Smooth muscle cell (in vitro differentiated cells): ENCODE measurements at regions not wholly inside any gene's neighbourhood (a gene's known extent, or its start where the extent isn't known, plus 50 kb on each side); places are given as distances from the start of the nearest gene placed in this dataset.

Source experiments
- DNase-seq: peaks from one replicate; lab custom pipeline; 2025; ENCODE audit not compliant: unreplicated experiment; lab: John Stamatoyannopoulos, UW
- H2AFZ ChIP-seq: fragments of 200-600 bp; sonication (generic); 2 replicates; pipeline ENCODE4 v1.6.0; 2016; ENCODE audit warnings: antibody characterized with exemption, low read depth, mild to moderate bottlenecking
- H3F3A ChIP-seq: fragments of 200-600 bp; sonication (generic); 2 replicates; pipeline ENCODE4 v1.6.0; 2017; ENCODE audit warnings: antibody characterized with exemption, low read depth
- H3K27ac ChIP-seq: fragments of 200-600 bp; sonication (generic); 2 replicates; pipeline ENCODE4 v1.5.1; 2016; ENCODE audit warnings: low read depth, mild to moderate bottlenecking
- H3K27me3 ChIP-seq: fragments of 200-600 bp; sonication (generic); 2 replicates; pipeline ENCODE4 v1.6.1; 2016; ENCODE audit warnings: low read depth, mild to moderate bottlenecking
- H3K36me3 ChIP-seq: fragments of 200-600 bp; sonication (generic); 2 replicates; pipeline ENCODE4 v1.5.1; 2016; ENCODE audit warnings: low read depth
- H3K4me1 ChIP-seq: fragments of 200-600 bp; sonication (generic); 2 replicates; pipeline ENCODE4 v1.5.1; 2016; ENCODE audit warnings: low read depth
- H3K4me2 ChIP-seq: fragments of 200-600 bp; sonication (generic); 2 replicates; pipeline ENCODE4 v1.6.0; 2016; ENCODE audit warnings: mild to moderate bottlenecking
- H3K4me3 ChIP-seq: fragments of 200-600 bp; sonication (generic); 2 replicates; pipeline ENCODE4 v1.5.1; 2016; ENCODE audit warnings: mild to moderate bottlenecking
- H3K79me2 ChIP-seq: fragments of 200-600 bp; sonication (generic); 2 replicates; pipeline ENCODE4 v1.6.0; 2016; ENCODE audit warnings: low read depth, mild to moderate bottlenecking
- H3K9ac ChIP-seq: fragments of 200-600 bp; sonication (generic); 2 replicates; pipeline ENCODE4 v1.6.0; 2016; ENCODE audit warnings: low read depth
- H3K9me3 ChIP-seq: fragments of 200-600 bp; sonication (generic); replicated peaks from 2 replicates; pipeline ENCODE4 v1.5.1; 2016; ENCODE audit warnings: low read depth
- H4K20me1 ChIP-seq: fragments of 200-600 bp; sonication (generic); 2 replicates; pipeline ENCODE4 v1.6.0; 2016; ENCODE audit warnings: low read depth
- CTCF ChIP-seq: fragments of 200-600 bp; sonication (generic); IDR thresholded peaks from 2 replicates; pipeline ENCODE4 v1.5.1; 2017; ENCODE audit warnings: borderline replicate concordance, mild to moderate bottlenecking, antibody characterized with exemption; ENCODE audit not compliant: insufficient read depth, poor library complexity, severe bottlenecking
- WGBS: methylation state at CpG from one replicate; pipeline ENCODE4 v1.1.7; 2016; ENCODE audit warnings: low lambda C conversion rate; 5-methylcytosine and 5-hydroxymethylcytosine counted together

DNA sequence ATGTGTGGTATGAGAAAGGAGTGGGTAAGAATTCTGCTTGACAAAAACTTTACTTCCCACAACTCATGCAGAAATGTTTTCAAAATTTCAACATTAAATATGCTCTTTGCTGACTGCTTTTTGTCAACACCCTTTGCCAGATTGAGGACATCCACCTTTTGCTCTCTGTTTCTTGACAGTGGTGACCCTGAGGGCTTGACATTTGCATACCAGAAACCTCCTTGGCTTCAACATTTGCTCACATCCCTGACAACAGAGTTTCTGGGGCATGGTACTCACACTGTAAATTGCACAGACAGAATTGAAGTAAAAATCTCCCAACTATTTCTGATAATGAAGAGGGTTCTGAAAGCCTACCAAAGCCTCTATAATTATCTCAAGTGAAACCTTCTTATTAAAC, 95.7 kb downstream of the RND3 start:
- Histone ChIP-seq H3K27ac (no peak overlapping the region), H3K4me3 (no peak overlapping the region), H3F3A (no peaks in the 10 kb centered on the region), H3K27me3 (no peaks in the 10 kb centered on the region), H3K9ac (no peak overlapping the region), H3K36me3 (no peaks in the 10 kb centered on the region), H3K9me3 (no peaks in the 10 kb centered on the region), H3K4me1 (no peaks in the 10 kb centered on the region), H3K79me2 (no peaks in the 10 kb centered on the region), H3K4me2 (no peak overlapping the region), H2AFZ (no peak overlapping the region), H4K20me1 (no peaks in the 10 kb centered on the region)
- no peak for DNase-seq
- no peak for TF ChIP-seq CTCF

DNA sequence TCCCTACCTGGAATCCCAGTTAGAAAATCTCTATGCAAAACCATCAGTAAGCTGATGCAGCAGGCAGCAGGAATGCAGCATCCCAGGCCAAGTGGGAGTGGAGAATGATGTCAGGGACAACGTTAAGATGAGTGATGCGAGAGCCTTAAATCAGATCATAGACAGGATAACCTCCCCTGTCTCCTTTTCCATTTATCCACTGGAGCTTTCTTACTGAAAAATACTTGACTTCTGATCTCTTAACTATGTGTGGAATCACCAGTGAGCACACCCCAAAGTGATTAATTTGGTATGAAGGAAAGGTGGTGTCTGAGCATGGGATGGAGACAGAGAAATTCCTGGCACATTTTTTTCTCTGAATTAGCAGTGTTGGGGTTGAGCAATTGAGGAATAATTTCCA, 98.0 kb downstream of the RND3 start:
- Histone ChIP-seq H3K4me1 (no peaks in the 10 kb centered on the region), H3K4me3 (no peak overlapping the region), H3K79me2 (no peaks in the 10 kb centered on the region), H4K20me1 (no peaks in the 10 kb centered on the region), H2AFZ (no peak overlapping the region), H3K27ac (no peak overlapping the region), H3K9me3 (peaks cover 4% of the 10 kb centered on the region), H3F3A (no peaks in the 10 kb centered on the region), H3K4me2 (no peak overlapping the region), H3K27me3 (no peaks in the 10 kb centered on the region), H3K9ac (no peak overlapping the region), H3K36me3 (no peaks in the 10 kb centered on the region)
- no peak for DNase-seq
- no peak for TF ChIP-seq CTCF
- 72% methylated on average over 2 of the region's 2 CpGs for WGBS

DNA sequence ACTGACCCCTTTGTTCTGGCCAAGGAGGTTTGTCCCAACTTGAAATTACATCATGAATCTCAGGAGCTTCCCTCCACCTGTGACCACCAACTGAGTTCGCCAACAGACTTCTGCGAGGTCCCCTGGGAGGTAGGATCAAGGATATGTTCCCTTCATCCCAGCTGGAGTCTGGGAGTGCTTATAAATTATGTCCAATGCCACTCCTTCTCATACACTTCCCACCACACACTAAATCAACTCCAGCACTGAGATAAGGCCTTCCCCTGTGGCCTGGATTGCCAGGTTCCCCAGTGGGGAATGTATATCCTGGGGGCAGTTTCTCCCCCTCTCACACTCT, 99.2 kb downstream of the RND3 start:
- no peak for DNase-seq
- no peak overlapping the region for H3K4me2 ChIP-seq
- WGBS = 94% methylated on average over 2 of the region's 2 CpGs
- no peaks in the 10 kb centered on the region for H3K4me1 ChIP-seq
- H3K27me3 ChIP-seq = no peaks in the 10 kb centered on the region
- H2AFZ ChIP-seq = no peak overlapping the region
- H3K4me3 ChIP-seq = no peak overlapping the region
- no peaks in the 10 kb centered on the region for H3K79me2 ChIP-seq
- H4K20me1 ChIP-seq = no peaks in the 10 kb centered on the region
- peaks cover 4% of the 10 kb centered on the region for H3K9me3 ChIP-seq
- H3K9ac ChIP-seq = no peak overlapping the region
- TF ChIP-seq CTCF = no peak
- no peaks in the 10 kb centered on the region for H3F3A ChIP-seq
- H3K36me3 ChIP-seq = no peaks in the 10 kb centered on the region
- H3K27ac ChIP-seq = no peak overlapping the region

DNA sequence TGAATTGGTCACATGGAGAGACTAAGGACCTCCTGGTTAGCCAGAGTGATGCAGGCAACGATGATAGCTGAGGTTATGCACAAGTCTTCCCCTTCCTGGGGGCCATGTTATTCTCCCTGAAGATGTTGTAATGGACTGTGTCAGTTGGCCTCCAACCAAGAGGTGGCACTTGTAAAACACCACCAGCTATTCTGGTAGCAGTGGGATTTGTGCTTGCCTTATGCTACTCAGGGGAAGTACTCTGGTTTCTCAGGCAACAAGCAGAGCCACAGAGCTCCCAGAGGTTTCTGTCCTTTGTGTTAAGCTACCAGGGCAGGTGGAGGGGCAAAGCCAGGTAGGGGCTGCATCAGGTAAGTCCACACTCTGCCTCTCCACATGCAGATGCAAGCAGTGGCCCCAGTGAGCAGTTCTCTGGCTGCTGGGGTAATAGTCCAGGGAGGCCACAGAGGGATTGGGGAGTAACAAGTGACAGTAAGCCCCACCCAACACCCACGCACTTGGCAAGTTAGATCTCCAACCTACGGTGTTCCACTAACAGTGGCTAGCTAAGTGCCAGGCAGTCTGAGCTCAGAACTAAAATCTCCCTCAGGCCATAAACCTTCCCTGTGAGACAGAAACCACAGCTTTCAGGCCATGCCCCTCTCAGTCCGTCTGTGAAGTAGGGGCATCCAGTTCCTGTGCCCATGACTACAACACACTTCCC, 99.7 kb downstream of the RND3 start:
- DNase-seq = no peak

More for the DNA sequence above, 99.7 kb downstream of the RND3 start:
- Histone ChIP-seq H3K9me3 (peaks cover 4% of the 10 kb centered on the region), H3K79me2 (no peaks in the 10 kb centered on the region), H3K4me1 (no peaks in the 10 kb centered on the region), H3K4me2 (no peak overlapping the region), H3K9ac (no peak overlapping the region), H3K4me3 (no peak overlapping the region), H3K36me3 (no peaks in the 10 kb centered on the region), H4K20me1 (no peaks in the 10 kb centered on the region), H2AFZ (no peak overlapping the region), H3K27me3 (no peaks in the 10 kb centered on the region), H3F3A (no peaks in the 10 kb centered on the region), H3K27ac (no peak overlapping the region)
- 79% methylated on average over 4 of the region's 4 CpGs for WGBS
- no peak for TF ChIP-seq CTCF
